GM21367 (cell line): ENCODE measurements at regions not wholly inside any gene's neighbourhood (a gene's known extent, or its start where the extent isn't known, plus 50 kb on each side); places are given as distances from the start of the nearest gene placed in this dataset.

ENCODE experiments used
- ATAC-seq: cut with Tn5 transposase; IDR thresholded peaks from one replicate; pipeline ENCODE4 v1.9.1; 2021; ENCODE audit not compliant: unreplicated experiment

DNA sequence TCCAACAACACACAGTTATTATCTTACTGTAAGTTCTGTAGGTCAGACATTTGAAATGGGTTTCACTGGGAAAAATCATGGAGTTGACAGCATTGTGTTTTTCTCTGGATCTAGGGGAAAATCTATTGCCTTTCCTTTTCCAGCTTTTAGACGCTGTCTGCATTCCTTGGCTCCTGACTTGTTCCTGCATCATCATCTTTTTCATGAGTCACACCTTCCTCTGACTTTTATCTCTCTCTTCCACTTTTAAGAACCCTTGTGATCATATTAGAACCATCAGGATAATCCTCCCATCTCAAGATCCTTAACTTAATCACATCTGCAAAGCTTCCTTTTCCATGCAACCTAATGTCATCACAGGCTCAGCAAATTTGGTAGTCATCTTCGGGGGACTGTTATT, 1454.8 kb downstream of the RPA4 start:
- no peak for ATAC-seq

DNA sequence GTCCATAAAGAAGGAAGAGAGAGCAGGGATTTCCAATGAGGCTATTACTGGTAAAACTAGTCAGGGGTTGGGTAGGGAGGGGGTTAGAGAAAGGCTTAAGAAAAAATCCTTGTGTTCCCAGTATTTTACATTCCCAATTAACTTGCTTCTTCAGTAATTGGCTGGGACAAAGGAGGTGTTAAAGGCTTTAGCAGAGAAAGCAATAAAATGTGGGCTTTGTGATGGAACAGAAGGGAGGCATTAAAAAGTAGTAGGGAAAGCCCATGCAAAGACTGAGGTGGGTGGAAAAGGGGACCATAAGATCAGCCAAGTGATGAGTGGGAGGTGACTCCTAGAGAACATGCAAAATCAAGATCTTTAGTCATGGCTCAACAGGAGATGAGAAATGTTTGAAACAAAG, 1467.2 kb downstream of the RPA4 start:
- no peak for ATAC-seq

DNA sequence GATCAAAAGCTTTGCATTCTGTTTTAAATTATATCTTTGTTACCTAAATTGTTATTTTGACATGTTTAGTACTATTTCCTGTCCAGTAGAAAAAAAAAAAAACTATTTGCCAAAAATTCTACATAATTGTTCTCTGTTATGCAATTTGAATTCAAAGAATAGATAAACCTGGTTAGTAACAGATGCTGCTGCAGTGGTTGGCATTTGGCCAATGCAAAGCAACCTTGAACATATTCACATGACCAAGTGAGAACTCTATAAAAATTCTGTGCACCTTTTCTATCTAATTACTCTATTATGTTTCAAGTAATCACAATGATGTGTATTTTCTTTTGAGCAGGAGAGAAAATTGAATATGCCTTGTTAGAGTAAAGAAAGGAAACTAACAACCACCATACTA, 1473.4 kb downstream of the RPA4 start:
- no peak for ATAC-seq

DNA sequence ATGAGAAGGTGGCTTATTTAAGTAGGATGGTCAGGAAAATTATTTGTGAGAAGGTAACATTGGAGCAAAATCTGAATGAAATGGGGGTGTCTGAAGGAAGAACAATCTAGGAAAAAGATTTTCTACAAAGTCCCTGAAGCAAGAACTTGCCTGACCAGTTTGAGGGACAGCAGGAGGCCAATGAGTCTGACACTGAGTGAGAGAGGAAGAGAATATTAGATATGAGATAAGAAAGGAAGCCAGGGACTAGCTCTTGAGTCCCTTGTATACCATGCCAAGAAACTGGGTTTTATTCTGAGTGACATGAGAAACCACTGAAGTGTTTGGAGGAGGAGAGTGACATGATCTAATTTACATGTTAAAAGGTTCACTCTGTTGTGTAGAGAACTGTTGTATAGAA, 1478.9 kb downstream of the RPA4 start:
- ATAC-seq = no peak

DNA sequence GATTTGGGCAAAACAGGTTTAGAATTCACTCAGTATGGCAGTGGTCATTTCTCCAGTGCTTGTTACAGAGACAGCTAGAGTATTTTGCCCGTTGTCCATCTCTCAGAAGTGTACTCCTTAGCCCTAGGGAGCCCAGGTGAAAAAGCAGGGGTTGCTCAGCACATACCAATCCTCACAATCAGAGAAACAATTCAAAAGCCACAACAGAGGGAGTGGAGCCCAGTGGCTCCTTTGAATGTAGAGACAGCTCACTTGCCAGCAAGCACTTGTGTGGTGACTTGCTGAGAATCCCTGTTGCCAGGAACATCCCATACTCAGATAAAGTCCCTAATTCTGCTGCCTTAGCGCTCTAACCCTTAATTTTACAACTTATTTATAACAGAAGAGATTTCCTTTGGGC, 1488.3 kb downstream of the RPA4 start:
- ATAC-seq = no peak

DNA sequence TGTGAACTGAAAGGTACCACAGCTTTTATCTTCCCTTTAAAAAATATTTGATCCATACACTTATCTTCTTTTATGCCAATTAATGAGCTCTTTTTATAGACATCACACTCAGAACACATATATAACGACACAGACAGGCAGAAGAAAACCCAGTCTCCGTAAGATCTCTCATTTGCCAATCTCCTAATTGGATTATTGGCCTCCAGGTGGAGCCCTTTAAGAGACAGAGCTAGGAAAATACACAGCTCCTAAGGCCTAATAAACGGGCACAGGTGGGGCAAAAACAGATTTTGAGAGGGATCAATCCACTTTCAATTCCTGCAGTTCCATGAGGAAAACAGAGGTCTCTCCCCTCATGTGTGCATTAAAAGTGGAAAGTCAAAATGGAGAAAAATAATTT, 1495.4 kb downstream of the RPA4 start:
- no peak for ATAC-seq

DNA sequence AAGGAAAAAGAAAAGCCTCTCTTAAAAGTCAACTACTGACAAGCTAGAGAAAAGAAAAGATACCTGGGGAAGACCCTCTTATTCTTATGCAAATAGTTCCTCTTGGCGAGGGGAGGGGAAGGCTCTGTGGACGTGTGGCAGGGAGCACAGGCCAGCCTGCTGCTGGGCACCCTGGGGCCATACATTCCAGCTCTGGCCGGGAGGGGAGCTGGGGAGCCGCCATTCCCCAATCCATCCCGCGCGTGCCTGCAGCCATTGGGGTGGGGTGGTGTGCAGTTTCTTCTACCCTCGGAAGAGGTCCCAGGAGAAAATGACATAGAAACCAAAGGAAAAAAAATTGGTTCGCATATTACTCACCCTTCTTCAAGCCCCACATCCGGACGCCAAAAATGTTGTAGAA, 1496.4 kb downstream of the RPA4 start:
- ATAC-seq = no peak

DNA sequence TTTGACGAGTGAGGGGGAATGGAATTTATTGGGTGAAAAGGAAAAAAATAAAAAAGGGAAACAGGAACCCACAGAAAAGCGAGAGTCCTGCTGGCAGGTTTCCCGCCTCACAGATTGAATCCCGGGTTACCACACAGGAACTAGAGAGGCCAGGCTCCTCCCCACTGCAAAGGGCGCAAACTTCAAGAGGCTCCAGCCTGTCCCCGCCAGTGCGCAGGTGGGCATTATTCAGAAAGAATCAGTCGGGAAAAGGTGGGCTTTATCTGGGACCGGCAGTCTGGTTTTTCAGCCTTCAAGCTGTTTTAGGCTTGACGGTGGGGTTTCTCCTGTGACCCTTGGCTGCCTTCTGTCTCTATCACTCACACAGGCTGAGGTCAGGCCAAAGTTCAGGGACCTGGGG, 1496.8 kb downstream of the RPA4 start:
- ATAC-seq = no peak

DNA sequence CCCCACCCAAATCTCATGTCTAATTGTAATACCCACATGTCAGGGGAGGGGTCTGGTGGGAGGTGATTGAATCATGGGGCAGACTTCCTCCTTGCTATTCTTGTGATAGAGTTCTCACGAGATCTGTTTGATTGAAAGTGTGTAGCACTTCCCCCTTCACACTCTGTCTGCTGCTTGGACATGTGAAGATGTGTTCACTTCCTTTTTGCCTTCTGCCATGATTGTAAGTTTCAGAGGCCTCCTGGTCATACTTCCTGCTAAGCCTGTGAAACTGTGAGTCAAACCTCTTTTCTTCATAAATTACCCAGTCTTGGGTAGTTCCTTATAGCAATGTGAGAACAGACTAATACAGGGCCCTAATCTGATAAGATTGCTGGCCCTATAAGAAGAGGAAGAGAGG, 1514.8 kb downstream of the RPA4 start:
- no peak for ATAC-seq

DNA sequence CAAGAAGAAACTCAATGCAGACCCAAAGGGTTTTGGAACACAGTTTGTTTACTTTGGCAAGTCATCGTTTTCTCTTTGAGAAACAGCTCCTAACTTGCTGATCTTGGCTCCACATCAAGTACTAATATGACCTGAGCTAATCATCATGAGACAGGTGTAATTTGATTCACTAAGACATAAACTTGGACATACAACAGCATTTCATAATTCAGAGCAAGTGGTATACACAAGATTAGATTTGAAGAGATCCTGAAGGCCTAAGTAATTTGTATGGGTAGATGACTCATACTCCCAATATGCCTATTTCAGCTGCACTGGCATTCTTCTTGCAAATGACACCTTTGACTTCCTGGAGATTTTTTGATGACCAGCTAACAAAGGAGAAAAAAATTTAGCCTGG, 1521.7 kb downstream of the RPA4 start:
- no peak for ATAC-seq

DNA sequence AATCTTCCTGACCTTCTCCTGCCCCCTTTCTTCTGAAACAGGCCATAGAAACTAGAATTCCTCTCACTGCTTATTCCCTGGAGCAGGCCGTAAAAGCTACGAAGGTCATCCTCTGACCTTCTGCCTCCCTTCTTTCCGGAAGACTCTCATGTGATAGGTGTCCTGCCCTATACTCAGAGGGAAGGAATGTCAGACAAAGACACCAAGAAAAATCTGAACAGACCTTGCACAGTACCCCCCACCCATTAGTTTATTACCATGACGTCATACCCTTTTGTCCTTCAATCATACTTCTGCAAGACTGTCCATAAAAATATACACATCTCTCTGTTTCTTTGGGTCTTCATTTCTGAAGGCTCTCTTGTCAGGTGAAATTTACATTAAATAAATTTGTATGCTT, 1523.9 kb downstream of the RPA4 start:
- no peak for ATAC-seq

DNA sequence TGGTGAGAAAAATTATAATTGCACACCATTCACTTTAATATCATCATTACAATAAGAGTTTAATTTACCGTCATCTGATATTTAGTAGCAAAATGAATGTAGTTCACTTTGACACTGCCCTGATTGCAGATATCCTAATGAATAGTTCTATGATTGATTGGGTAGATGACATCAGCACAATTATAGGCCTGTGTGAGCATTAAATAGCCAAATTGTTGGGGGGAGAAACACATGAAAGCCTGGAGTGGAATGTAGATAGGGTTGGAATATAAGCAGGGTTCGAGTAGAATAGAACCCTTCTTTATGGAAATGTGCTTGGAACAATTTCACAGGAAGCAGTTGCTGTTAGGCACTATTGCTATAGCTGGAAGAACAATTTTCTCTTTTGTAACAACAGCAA, 1526.2 kb downstream of the RPA4 start:
- no peak for ATAC-seq

DNA sequence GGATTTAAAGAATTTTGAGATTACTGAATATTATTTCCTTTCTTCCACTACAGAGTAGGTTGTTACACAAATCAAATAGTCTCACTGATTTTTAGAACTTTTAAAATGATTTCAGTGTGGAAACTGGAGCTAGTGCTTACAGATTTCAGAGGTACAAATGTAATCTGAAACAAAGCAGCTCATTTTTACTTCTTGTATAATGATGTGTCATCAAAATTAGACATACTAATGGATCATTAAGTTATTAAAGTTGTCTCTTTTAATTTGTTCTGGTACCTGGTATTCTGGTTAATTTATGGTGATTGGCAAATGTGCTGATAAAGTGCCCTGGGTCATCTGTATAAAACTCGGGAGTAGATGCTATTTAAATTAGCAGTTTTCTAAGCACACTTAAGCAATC, 1528.3 kb downstream of the RPA4 start:
- no peak for ATAC-seq

DNA sequence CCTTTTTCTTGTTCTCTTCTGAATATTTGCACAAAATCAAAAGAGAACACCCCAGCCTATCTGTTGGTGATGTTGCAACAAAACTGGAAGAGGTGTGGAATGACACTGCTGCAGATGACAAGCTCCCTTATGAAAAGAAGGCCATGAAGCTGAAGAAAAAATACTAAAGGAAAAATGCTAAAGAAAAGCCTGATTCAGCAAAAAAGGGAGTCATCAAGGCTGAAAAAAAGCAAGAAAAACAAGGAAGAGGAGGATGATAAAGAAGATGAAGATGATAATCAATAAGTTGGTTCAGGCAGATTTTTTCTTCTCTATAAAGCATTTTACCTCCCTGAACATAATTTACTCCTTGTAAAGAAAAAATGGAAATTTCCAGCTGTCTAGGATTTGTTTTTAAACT, 1538.8 kb downstream of the RPA4 start:
- ATAC-seq = no peak

DNA sequence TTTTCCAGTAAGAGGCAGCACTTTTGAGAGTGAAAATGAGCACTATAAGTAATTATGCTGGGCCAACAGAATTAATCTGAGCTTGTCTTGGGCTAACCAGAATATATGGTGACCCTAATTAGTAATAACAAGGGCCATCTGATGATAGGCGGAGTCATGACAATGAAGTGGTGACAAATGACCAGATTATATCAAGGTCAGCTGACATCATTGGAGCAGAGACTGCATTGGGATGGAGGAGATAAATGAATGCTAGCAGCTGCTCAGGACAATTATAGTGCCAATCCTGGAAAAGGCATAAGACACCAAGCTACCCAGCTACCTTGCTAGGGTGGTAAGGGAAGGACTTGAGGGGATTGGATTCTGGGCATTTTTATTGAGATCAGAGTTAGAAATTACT, 1548.7 kb downstream of the RPA4 start:
- ATAC-seq = no peak

DNA sequence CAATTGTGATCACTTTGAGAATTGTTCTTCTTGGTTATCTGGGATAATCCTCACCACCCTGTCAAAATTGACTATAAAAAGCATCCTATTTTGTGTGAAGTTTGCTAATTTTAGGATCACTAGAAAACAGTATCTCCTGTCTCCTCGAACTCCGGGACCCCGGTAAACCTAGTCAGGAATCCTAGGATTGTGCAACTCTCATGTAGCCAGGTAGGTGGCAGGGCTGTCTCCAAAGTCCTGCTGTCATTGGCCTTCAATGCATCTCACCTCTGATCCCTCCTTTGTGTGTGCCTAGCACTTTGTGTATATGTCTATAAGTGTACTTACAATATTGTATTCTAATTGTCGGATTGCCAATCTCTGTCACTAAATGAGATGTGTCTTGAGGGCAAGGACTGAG, 1564.8 kb downstream of the RPA4 start:
- ATAC-seq = no peak

DNA sequence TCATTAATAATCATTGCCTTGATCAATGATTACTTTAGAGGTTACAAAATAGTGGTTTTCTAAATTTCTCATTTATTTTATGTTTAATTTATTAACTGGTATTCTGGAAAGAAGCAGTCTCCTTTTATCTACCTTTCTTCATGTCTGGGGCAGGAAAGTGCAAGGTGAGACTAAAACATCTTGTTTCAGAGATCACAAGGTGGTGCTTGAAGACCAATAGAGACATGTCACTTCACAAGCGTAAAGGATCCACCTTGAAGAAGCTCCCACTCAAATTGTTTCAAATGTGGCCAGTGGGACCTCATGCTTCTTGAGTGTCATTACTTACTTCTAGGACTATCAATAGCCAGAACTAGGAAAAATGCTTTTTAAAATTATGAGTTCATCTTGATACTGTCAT, 1568.7 kb downstream of the RPA4 start:
- ATAC-seq = no peak

DNA sequence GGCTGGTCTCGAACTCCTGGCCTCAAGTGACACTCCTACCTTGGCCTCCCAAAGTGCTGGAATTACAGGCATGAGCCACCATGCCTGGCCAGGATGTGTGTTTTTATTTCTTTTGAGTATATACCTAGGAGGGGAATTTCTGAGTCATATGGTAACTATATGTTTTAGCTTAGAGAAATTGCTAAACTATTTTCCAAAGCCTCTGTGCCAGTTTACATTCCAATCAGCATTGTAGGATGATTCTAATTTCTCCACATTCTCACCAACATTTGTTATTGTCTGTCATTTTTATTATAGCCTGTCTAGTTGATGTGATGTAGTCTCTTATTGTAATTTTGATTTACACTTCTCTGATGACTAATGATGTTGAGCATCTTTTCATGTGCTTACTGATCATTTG, 1576.0 kb downstream of the RPA4 start:
- no peak for ATAC-seq

DNA sequence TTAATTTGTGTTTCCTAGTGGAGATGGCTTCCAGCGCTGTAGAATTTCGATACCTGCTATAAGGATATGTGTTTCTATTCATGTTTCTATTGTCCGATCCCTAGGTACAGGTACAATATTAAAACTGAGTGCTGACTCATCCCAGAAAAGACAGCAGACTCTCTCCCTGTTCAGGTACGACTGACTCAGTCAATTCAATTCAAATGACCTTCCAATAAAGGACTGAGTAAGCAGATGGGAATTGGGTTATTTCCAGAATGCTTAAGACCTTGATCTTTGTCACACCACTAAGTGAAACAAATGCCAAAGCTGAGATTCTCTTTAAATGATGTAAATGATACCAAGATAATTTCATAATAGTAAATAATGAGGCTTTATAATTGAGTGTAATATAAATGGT, 1596.9 kb downstream of the RPA4 start:
- ATAC-seq = no peak

DNA sequence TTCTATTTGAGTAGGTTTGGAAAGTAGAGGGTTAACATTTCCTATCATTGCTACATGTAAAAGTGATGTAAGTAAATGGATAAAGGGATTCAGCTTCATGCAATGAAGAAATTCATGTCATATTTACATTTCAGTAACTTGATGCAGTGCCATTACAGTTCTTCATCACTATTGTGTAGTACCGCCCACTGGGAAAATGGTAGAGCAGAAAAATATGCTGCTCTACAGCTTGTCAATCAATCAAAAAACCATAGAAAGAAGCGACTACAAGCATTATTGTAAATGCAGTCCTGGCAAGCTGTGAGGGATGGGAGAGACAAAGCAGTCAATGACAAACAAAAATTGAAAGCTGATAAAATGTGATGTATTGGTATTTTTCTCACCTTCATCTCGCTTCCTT, 1597.9 kb downstream of the RPA4 start:
- no peak for ATAC-seq

DNA sequence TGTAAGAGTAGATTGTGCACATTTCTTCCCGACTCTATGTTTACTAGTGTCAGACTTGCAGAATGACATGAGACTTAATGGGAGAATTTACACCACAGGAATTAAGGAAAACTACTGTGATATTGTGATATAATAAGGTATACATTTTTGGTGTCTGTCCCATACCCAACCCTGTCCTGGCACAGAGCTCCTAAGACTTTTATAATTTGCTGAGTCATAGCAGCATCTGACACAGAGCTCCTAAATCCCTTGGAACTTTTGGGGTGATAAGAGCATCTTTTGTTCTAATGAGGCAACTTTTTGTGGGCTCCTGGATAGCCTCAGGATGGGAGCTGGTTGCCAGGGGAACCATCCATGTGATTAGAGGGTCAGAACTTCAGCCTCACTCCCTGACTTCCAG, 1607.0 kb downstream of the RPA4 start:
- no peak for ATAC-seq

DNA sequence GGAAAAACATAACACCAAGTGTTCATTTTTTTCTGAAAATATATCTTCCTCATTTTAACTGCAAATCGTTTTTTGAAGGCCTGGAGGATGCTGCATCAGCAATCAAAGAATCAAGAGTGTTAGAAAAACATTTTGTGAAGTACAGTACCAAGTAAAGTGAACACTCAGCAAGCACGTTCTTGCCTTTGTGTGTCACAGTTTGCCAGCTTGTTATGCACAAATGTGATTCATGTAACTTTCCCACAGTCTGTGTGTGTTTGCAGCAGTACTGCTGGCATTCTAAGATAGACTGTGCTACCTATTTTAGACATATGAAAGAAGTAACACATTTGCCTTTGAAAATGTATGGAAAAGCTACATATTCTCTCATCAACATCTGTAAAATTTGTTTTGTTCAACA, 1617.7 kb downstream of the RPA4 start:
- ATAC-seq = no peak

DNA sequence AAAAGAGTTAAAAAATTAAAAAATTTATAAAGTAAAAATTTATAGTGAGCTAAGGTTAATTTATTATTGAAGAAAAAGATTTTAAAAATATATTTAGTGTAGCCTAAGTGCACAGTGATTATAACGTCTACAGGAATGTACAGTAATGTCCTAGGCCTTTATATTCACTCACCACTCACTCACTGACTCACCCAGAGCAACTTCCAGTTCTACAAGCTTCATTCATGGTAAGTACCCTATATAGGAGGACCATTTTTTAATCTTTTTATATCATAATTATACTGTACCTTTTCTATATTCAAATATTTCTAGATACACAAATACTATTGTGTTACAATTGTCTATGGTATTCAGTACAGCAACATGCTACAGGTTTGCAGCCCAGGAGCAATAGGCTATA, 1623.2 kb downstream of the RPA4 start:
- ATAC-seq = no peak

DNA sequence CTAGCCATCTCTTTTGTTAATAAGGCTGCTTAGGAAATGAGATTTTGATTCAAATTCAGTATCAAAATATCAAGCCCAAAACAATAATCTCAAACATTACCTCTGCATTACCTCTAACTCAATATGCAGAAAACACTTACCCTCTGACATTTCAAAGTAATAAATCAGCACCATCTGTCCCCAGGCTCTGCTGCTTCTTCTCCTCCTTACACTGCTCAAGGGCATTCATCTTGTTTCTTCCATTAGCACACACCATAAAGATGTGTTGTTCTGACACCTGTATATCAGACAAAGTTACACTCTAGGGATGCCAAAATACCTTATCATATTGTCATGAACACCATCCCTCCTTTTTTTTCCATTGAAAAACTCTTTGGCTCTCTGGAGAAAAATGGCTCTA, 1630.3 kb downstream of the RPA4 start:
- no peak for ATAC-seq
